AG08396 (cell line): ENCODE measurements at regions not wholly inside any gene's neighbourhood (a gene's known extent, or its start where the extent isn't known, plus 50 kb on each side); places are given as distances from the start of the nearest gene placed in this dataset.

ENCODE experiments used
- DNase-seq: peaks from one replicate; pipeline ENCODE4 v3.0.0; 2012; ENCODE audit warnings: low spot score, mixed read lengths

DNA sequence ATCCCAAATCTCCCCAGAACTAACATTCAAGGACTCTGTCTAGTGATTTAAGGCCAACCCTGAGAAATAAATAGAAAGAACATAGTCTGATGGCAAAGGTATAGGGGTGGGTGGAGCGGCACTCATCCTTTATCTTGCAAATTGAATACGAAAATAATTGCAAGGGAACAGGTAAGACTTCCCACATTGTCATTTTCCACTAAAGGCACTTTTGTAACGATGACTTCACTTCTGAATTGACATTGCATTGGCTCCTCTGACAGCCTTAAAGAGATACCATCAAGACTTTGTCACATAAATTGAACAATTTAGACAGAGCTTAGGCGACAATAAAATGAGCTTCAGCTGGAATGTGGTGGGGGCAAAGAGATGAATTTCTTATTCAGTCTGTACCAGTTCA is 75.3 kb upstream of the PLCL2 start:
- no peak for DNase-seq

DNA sequence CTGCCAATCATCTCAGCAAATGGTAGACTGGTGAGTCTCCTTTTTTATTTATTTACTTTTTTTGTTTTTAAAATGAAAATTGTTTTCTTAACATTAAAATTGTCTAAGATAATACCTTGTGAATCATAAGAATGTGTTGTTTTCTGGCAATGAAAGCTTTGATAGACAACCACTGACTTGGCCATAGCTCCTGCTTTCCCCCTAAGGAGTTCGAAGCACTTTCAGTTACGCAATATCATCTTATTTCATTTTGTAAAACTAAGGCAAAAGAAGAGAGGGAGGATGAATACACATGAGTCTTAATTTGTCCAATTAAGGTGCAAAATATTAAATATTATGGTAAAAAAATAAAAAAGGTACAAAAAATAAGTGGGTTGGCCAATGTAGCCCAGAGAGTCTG is 74.8 kb upstream of the PLCL2 start:
- no peak for DNase-seq

DNA sequence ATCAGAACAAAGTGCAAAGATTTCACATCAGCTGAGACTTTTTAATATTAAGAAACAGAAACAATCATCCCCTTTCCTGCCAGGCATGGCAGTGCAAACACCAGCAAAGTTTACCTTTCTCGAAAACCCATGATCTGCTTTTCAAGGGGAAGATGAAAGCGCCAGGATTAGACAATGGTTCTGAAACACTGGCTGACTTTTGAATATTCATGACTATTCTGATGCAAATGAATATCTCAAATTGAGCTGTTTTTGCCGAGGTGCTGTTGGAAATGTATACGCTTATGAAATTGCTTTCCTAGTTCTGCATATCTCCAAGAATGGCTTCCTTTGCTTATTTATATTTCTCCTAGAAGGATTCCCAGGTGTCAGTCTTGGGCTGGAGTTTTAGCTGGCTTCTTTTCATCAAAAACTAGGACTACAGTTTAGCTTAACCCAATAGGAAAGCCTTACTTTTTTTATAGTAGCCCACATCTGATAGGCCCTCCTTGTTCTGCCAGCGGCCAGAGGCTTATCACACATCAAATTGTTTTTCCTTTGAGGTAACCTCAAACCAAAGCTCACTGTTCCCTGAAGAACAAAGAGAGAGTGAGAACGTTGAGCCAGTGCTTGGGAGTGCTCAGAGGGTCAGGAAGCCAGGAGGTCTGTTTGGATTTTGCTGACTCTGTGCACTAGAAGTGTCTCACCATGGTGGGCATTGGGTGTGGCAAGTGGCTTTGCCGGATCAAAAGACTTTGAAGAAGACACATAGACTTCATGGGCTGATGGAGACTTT is 74.0 kb upstream of the PLCL2 start:
- no peak for DNase-seq

GRCh38 chr3:16811950-16812349 is 72.8 kb upstream of the PLCL2 start:
- no peak for DNase-seq

GRCh38 chr3:16813336-16813735 is 71.4 kb upstream of the PLCL2 start:
- DNase-seq, result no peak

DNA sequence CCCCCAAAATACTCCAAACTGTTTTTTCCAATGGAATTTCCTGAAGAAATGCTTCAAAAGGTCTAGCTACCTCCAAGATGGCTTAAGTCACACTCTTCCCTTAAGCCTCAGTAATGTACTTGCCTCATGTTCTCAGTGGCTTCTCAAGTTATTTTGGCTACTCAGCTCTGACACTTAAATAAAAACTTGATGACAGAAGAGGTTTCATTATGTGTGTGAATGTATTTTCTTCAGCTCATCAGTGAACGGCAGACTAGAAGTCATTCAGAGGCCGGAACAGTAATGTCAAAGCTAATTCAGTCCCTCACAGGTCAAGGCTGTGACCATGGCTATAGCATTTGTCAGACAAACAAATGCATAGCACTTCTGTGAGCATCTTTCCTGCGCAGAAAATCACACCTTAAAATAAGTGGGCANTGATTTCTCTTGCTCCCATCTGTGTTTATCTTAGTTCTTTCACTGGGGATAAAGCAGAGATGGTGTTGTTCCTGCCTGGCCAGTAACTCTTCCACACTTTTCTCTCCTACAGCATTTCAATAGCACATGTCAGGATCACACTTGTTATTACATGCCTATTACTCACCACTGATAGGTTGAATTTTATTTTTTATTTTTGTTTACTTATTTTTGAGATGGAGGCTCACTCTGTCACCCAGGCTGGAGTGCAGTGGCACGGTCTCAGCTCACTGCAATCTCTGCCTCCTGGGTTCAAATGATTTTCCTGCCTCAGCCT is 68.5 kb upstream of the PLCL2 start:
- DNase-seq, result no peak

DNA sequence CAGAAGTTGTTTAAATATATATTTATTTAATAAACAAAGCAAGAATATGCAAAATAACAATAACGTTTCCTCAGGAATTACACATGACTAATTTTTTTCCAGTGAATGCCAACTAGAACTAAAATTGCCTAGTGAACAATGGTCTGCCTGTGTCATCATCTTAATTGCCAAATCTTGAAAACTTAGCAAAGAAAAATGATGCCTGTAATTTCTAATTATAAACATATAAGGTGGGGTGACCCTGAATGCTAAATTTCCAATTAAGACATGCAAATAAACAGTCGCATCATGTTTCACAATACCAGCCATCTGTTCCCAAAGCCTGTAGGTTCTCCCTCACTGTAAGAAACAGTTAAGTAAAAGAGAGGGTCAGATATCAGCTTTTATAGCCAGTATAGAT is 67.6 kb upstream of the PLCL2 start:
- DNase-seq, result no peak

DNA sequence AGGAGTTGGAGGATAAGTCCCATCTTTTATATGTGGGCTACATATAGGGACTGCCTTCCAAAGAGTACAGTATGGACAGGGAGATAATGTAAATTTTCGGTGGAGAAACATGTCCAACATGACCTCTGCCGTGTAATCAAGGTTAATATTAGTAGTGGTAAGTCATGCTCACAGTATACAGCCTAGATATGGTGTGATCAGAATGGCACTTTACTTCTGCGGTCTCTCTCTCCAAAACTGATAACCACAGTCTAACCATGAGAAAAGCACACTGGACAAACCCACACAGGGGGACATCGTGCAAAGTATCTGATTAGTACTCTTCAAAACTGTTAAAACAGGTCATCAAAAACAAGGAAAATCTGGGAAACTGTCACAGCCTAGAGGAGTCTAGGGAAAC is 66.6 kb upstream of the PLCL2 start:
- no peak for DNase-seq

DNA sequence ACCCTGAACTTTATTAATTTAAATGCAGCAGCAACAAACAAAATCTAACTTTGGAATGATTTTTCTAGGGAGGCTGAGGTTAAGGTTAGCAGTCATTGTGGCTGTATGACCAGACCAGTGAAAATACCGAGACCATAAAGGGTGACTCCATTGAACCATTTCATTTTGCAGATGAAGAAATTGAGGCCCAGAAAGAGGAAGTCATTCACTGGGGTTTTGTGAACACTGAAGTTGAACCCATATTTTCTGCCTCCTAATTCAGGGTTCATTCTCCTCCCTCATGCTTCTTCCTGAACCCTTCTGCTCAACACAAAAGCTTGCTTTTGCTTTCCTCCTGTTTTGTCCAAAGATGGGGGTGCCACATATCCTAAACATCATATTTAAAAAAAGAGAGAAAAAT is 65.8 kb upstream of the PLCL2 start:
- DNase-seq, result no peak

DNA sequence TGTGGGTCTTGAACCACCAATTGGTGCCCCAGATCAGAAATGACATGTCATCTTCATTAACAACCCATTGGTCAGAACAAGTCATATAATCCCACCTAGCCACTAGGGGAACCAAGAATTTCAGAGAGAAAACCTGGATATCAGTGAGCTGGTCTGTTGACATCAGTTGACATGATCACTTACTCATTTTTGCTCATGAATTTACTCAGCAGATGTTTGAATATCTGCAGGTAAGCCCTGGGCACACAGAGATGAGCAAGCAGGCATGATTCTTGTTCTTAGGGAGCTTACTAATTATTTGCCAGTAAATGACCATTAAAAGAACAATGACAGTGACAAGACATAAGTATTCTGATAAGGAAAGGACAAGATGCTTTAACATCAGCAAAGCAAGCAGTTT is 64.3 kb upstream of the PLCL2 start:
- no peak for DNase-seq

- DNase-seq, result no peak
Measured at GRCh38 chr3:16821053-16821452, 63.7 kb upstream of the PLCL2 start.

DNA sequence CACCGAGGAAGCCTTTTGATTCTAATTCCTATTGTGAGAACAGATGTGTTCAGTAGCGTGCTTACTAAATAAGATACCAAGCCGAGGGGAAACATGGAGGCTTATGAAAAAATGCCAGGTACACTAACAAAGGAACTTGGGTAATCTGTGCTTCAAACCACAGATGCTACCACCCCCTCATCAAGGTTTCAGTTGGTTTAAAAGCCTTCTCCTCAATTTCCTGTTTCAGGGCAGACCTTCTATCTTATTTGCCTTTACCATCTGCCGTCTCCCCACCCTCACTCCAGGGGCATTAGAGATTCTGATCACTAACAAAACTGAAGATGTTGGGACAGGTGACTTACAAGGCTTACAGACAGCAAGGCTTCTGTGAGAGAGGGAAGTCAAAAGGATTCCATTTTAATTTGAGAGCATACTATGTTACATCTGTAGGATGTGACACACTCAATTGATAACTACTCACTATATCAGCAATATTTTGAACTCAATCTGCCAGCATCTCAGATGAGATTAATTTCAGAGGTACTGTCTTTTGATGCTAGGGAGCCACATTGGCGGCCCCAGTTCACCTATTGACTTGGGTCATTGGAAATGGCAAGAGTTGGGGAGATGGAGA is 60.6 kb upstream of the PLCL2 start:
- no peak for DNase-seq

GRCh38 chr3:16825617-16826204 is 59.0 kb upstream of the PLCL2 start:
- no peak for DNase-seq

DNA sequence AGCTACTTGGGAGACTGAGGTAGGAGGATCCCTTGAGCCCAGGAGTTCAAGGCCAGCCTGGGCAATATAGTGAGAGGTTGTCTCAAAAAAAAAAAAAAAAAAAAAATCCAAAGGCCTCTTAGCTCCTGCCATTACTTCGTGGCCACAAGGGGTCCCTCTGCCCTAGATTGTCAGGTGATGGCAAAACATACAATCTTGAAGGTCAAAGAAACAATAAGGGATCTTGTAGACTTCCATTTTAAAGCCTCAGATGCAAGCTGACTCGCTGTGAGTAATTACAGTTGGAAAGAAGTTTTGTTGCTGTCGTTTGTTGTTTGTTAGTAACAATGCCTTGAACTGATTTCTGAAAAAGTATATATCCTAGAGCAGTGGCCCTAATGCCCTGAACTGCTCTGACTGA is 55.9 kb upstream of the PLCL2 start:
- DNase-seq, result no peak

DNA sequence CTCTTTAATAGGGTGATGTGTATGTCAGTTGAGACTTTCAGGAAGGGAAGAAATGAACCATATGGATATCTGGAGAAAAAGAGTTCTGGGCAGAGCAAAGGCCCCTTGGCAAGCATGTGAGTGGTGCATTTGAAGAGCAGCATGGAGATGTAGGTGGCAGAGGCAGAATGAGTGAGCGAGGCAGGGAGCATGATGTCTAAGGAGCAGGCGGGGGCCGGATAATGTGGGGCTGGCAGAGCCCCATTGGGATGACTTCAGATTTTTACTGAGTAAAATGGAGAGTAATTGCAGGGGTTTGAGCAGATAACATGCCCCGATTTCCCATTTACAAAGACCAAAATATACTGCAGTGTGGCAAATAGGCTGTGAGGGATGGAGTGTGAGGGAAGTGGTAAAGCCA is 52.9 kb upstream of the PLCL2 start:
- no peak for DNase-seq

DNA sequence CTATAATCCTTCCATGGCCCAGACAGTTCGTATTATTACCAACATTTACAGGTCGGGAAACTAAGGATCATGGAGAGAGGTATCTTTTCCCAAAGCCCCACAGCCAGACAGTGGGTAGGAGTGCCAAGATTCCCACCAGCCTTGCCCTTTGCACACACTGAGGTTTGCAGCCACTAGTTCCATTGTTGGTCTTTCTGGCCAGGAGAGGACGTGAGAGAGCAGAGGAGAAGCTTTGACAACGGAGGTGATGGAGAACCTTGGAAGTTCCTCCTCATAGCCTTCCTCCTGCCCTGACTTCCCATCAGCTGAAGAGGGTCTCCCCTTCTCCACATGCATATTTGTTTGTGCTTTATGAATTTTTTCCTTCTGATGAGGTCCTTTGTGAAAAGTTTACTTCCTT is 50.5 kb upstream of the PLCL2 start:
- DNase-seq, result no peak

DNA sequence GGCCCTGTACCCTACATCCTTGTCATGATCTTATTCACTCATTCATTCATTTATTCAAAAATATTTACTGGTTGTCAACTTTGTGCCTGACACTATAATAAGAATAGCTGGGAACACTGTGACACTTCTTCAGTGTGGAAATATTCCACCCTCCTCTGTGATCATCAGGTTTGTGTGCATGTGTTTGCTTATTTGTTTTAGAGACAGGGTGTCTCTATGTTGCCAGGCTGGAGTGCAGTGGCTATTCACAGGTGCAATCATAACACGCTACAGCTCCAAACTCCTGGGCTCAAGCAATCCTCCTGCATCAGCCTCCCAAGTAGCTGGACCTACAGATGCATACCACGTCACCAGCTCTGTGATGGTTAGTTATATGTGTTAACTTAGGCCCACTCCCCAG is 50.0 kb upstream of the PLCL2 start:
- no peak for DNase-seq
